GM18517 (cell line): ENCODE measurements at regions not wholly inside any gene's neighbourhood (a gene's known extent, or its start where the extent isn't known, plus 50 kb on each side); places are given as distances from the start of the nearest gene placed in this dataset.
A peak's percentile ranks its signal among the peaks of the same experiment; 100 is the strongest.

ENCODE experiments used
- ATAC-seq: cut with Tn5 transposase; IDR thresholded peaks from one replicate; pipeline ENCODE4 v1.9.1; 2021; ENCODE audit warnings: mild to moderate bottlenecking, moderate library complexity; ENCODE audit not compliant: unreplicated experiment

GRCh38 chr6:90436403-90436802, 139.8 kb upstream of the BACH2 start:
- ATAC-seq = no peak

DNA sequence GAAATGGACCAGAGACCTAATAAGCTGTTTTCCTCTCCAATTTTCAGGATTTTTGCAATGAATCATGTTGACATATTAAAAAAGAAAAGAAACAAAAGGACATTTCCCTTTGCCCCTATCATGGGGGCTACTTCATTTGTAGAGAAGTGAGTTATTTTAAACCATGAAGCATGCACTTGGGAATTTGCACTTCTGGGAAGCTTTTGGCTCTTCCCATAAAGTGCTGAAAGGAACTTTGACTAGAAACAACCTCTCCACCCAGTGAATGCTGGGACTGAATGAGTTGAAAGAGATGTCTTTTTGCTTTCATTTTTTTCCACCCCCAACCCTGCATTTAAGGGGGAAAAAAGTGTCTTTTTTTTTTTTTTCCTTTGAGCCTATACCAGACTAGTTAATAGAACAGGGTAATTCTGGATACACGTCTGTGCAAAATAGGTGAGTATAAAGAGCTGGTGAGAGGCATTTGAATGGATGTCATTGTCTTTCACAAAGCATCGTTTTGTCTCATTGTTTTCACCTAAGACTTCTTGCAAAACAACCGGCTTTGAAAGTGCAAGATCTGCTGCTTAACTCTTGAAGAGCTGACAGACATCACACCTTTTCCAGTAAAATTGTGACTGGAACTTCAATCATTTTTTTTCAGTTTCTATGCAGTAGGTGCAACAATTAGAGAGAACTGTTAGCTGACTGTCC, 138.7 kb upstream of the BACH2 start:
- no peak for ATAC-seq

GRCh38 chr6:90434094-90434493, 137.5 kb upstream of the BACH2 start:
- ATAC-seq = no peak

GRCh38 chr6:90432937-90433336, 136.3 kb upstream of the BACH2 start:
- no peak for ATAC-seq

- no peak for ATAC-seq
These were observed 135.6 kb upstream of the BACH2 start for GRCh38 chr6:90432041-90432775.

GRCh38 chr6:90431576-90431975, 134.9 kb upstream of the BACH2 start:
- no peak for ATAC-seq

- ATAC-seq = no peak
These were observed 133.1 kb upstream of the BACH2 start for GRCh38 chr6:90429713-90430112.

GRCh38 chr6:90428514-90428913, 131.9 kb upstream of the BACH2 start:
- no peak for ATAC-seq

GRCh38 chr6:90425161-90425641, 128.6 kb upstream of the BACH2 start:
- ATAC-seq = peak; percentile 100

DNA sequence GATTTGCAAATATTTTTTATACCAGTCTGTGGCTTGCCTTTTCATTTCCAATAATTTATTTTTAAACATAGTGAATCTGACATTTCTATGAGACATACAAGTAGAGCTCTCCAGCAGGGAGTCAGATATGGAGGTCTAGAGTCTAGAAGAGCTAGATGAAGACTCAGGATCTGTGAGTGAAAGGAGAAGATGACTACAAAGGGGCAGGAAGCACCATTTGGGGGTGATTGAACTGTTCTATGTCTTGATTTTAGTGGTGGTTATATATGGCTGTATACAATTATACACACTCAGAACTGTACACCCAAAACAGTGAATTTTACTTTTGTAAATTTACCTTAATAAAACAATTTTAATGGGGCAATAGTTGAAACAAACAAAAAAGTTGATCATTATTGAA, 127.9 kb upstream of the BACH2 start:
- no peak for ATAC-seq

- ATAC-seq = no peak
These were observed 125.0 kb upstream of the BACH2 start for GRCh38 chr6:90421666-90422065.

GRCh38 chr6:90420500-90420899, 123.9 kb upstream of the BACH2 start:
- ATAC-seq = no peak

- no peak for ATAC-seq
These were observed 120.7 kb upstream of the BACH2 start for GRCh38 chr6:90417385-90417784.

DNA sequence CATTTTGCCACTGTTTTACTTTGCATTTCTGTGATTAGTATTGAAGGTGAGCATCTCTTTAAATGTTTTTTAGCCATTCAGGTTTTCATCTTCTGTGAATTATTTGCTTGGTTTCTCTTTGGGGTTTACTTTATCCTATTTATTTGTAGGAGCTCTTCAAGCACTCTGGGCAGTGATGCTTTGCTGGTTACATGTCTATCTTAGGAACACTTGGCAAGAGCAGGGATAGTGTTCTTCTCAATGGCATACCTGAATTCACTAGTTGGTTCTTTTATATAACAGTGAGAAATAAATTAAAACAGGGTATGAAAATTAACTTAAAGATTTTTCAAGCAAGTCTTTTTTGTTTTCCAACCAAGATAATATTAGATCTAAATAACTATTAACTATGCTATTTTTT, 119.7 kb upstream of the BACH2 start:
- no peak for ATAC-seq

DNA sequence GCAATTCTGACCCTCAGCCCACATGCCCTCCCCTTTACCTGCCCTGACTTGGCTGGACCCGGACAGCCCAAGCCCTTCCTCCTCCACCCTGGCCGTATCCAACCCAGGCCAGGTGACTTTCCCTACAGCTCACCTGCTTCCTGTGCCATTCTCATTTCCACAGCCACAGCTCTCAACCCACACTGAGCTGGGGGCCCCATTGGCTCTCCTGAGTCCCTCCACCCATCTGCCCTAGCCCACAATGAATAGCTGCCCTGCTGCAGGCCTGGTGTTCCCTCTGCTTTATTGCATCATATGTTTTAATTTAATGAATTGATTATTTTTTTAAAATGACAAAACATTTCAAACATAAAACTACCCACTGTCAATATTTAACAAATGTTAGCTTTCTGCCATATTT, 118.5 kb upstream of the BACH2 start:
- ATAC-seq = no peak

DNA sequence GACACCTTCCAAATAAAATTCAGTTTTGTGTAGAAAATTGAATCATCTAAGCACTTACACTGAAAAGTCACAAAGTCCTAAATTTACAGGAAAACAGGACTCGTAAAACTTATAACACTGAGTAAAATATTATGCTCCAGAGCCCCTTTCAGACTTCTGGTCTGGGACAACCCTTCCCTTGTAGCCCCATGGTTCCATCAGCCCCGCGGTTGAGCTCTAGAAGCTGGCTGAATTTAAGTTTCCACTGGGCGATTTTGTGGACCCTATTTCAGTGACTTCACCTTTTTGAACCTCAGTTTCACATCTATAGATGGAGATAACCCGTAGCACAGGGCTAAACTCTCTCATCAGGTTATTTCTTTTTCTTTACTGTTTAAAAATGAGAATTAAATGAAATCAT, 117.7 kb upstream of the BACH2 start:
- no peak for ATAC-seq

DNA sequence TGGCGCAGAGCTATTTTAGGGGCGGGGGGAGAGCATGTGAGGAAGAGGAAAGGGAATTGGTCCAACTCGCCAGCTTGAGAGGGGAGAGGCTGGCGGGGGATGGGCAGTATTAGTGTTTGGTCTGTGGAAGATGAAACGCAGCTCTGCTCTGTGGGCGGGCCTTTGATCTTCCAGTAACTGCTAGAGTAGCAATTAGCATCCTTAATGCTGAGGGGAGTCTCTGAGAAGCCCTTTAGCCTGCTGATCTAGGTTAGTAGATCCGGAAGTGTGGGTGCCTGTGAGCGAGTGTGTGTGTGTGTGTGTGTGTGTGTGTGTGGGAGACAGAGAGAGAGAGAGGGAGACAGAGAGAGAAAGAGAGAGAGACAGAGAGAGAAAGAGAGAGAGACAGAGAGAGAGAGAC, 117.2 kb upstream of the BACH2 start:
- ATAC-seq = no peak

- no peak for ATAC-seq
These were observed 116.8 kb upstream of the BACH2 start for GRCh38 chr6:90413396-90413795.

DNA sequence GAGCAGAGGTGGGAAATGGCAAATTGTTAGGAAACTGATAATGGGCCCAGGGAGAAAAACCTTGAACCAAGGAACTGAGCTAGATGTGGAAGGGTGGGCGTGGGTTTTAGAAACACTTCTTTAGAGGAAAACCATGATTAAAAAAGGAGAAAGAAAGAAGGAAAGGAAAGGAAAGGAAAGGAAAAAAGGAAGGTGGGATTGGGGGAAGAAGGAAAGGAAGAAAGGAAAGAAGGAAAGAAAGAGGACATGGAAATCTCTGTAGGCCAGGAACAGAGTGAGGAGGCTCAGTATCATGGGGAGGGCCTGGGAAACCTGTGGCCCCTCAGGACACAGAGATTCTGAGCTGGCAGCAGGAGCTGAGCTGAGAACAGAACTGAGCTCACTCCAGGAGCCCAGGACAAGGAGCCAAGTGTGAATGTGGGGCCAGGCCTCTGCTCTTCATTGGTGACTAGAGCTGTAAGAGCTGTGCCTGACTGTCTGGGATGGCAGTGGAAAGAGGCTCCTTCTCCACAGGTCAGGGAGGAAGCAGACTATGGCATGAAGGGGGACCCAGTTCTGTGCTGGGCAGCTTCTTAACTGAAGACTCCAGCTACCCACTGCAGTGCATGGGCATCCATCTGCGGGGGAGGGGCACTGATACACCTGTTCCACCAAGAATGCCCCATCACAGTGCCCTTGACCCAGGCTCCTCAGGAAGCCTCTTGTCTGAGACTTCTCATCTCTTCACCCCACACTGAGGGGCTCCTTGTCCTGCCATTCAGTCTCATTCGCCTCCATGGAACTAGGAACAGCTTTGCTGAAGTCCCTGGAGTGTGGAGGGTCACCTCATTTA, 116.1 kb upstream of the BACH2 start:
- no peak for ATAC-seq

DNA sequence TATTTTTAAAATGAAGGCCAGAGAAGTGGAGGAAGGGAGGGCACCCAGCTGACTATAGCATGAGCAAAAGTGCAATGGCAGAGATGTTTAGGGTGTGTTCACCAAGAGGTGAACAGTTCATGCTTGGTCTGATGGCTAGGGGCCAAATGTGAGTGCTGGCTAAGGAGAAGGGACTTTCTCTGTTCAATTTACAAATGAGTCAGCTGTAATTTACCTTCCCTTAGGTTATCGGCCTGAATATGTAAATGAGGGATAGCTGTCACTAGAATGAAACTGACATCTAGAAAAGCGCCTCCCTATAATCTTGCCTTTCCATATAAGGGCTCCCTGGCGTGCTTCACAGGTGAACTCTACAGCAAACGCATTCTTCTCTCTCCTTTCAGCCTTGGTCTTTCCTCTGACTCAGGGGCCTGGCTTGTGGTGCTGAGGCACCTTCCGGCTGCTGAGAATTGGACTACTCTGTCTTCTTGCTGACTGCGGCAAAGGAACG, 114.7 kb upstream of the BACH2 start:
- ATAC-seq = peak; percentile 95

GRCh38 chr6:90409700-90410099, 113.1 kb upstream of the BACH2 start:
- ATAC-seq = no peak
